Activated naive CD8-positive, alpha-beta T cell (primary cell): ENCODE measurements at regions not wholly inside any gene's neighbourhood (a gene's known extent, or its start where the extent isn't known, plus 50 kb on each side); places are given as distances from the start of the nearest gene placed in this dataset.

ENCODE experiments used
- H3K27ac Mint-ChIP-seq: one replicate; pipeline ENCODE4 v1.8.0; 2021; ENCODE audit warnings: mixed read lengths
- H3K27me3 Mint-ChIP-seq: one replicate; pipeline ENCODE4 v1.8.0; 2021; ENCODE audit warnings: mixed read lengths
- H3K36me3 Mint-ChIP-seq: one replicate; pipeline ENCODE4 v1.8.0; 2021; ENCODE audit warnings: mixed read lengths
- H3K4me1 Mint-ChIP-seq: one replicate; pipeline ENCODE4 v1.8.0; 2021; ENCODE audit warnings: low read depth, mixed read lengths
- H3K4me3 Mint-ChIP-seq: one replicate; pipeline ENCODE4 v1.8.0; 2021; ENCODE audit warnings: mild to moderate bottlenecking, mixed read lengths
- H3K9me3 Mint-ChIP-seq: one replicate; pipeline ENCODE4 v1.8.0; 2021; ENCODE audit warnings: low read depth, mixed read lengths

DNA sequence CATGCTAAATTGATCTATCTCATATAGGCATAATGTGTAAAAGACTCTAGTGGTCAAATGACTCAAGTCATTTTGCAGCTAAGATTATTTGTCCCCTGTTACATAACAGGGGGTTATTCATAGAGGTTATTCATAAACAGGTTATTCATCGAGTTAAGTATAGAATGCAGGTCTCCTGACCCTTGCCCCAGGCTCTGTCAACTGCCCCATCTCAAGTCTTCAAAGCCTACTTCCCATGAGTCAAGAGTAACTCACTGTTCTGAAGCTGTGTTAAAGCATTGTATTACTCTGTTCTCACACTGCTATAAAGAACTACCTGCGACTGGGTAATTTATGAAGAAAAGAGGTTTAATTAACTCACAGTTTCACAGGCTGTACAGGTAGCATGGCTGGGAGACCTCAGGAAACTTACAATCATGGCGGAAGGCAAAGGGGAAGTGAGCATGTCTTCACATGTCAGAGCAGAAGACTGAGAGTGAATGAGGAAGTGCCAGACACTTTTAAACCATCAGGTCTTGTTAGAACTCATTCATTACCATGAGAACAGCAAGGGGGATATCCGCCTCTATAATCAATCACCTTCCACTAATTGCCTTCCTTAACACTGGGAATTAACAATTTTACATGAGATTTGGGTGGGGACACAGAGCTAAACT, 226.2 kb upstream of the BLID start:
- Mint-ChIP-seq H3K4me3 (no peak overlapping the region), H3K9me3 (no peaks in the 10 kb centered on the region), H3K27me3 (peaks cover 4% of the 10 kb centered on the region), H3K36me3 (no peaks in the 10 kb centered on the region), H3K4me1 (no peaks in the 10 kb centered on the region), H3K27ac (no peak overlapping the region)

DNA sequence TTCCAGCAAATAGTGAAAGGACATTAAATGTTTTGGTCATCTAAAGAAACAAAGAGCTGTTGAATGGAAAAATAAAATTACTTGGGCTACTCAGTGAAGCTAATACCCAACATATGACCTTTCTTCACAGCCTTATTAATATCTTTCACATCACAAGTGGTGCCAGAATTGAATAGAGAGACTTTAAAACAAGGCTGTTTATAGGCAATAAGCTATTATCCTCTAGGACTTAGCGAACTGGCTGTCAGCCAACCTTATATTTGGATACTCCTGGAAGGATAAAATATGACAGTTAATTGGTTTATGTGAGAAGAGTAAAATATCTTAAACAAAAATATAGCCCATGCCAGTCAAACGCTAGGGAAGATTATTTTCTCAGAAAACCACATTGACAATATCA, 225.5 kb upstream of the BLID start:
- Mint-ChIP-seq H3K9me3 (no peaks in the 10 kb centered on the region), H3K27me3 (peaks cover 6% of the 10 kb centered on the region), H3K27ac (no peak overlapping the region), H3K36me3 (no peaks in the 10 kb centered on the region), H3K4me1 (no peaks in the 10 kb centered on the region), H3K4me3 (no peak overlapping the region)

DNA sequence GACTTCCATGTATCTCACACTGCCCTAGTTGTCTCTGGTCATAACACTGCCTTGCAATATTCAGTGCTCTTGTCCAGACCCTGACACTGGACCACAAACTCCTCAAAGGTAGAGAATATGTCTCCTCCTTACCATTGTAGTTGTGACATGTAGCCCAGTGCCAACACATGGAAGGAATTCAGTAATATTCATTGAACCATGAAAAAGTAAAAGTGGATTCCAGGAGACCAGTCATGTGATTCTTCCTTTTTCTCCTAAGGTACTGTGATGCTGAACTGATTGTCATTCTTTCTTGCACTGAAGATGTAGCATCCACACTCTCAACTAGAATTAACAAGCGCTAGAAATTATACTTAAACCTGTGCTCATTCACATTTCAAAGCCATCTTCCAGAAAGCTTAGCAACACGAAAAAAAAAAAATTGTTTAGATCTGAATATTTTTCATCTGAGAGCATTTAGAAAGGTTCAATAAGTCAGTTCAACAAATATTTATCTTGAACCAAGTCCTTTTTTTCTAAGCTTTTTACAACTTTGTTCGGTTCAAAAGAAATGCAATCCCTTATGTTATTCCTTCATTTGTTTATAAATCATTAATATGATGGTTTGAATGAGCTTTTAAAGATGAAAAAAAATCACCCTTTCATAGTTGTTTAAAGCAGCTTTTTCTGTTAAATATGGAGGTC, 224.7 kb upstream of the BLID start:
- H3K27ac Mint-ChIP-seq, result no peak overlapping the region
- H3K27me3 Mint-ChIP-seq, result peaks cover 6% of the 10 kb centered on the region
- H3K36me3 Mint-ChIP-seq, result no peaks in the 10 kb centered on the region
- no peak overlapping the region for H3K4me3 Mint-ChIP-seq
- H3K9me3 Mint-ChIP-seq, result no peaks in the 10 kb centered on the region
- H3K4me1 Mint-ChIP-seq, result no peaks in the 10 kb centered on the region

DNA sequence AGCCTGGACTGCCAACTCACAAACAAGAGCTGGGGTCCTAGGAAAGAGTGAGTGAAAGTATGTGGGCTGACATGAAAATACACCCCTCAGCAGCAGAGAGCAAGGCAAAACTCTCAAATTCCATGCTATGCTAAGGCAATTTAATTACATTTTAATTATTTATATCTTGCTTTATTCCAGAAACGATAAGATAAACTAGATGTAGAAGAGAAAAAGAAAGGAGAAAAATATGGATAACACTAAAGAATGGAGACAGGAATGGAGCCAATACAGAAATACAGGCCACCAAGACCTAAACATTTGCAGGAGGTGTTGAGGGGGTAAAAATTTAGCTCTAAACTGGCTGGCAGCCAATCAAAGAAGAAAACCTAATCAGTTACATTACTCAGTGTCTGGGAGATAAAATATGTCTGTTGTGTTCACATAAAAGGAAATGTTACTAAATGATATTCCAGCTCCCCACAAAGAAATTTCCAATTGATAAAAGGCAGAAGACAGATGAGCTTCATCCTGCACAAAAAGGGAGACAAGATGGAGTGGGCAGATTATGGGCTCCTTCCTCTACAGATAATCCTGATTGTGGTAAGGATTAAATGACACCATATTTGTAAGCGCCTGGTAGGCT, 223.5 kb upstream of the BLID start:
- no peaks in the 10 kb centered on the region for H3K9me3 Mint-ChIP-seq
- no peak overlapping the region for H3K4me3 Mint-ChIP-seq
- no peaks in the 10 kb centered on the region for H3K4me1 Mint-ChIP-seq
- H3K27ac Mint-ChIP-seq, result no peak overlapping the region
- H3K27me3 Mint-ChIP-seq, result peaks cover 4% of the 10 kb centered on the region
- no peaks in the 10 kb centered on the region for H3K36me3 Mint-ChIP-seq

DNA sequence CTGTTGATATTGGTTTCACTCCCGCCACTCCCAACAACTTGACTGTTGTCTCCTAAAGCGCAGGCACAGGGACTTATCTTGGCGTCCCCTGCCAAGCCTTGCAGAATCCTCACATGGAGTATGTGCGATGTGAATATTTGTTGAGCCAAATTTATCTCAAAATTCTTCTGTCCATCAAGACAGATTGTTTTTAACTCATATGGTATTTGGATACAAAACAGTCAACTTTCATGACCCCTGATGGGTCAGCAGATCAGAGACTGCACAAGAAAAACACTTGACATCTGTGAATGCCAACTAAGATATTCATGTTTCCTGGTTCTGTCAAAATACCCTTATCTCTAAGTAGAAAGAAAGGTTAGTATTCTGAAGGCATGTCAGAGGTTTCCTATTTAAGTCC, 221.7 kb upstream of the BLID start:
- no peaks in the 10 kb centered on the region for H3K36me3 Mint-ChIP-seq

DNA sequence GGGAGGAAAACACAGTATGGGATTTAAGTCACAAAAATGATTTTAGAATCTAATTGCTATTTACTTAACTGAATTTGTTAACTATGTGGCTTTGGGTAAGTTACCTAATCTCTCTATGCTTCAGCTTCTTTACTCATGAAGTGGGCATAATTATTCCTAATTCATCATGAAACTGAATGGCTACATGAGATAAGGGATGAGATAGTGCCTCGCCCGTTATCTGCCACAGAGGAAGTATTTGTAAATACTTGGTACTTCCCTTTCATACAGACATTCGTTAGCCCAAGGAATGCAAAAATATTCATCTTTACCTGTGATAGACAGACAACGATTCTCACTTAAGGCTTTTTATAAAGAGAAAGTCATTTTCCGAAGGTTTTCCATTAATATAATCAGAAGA, 221.2 kb upstream of the BLID start:
- Mint-ChIP-seq H3K4me3 (no peak overlapping the region), H3K36me3 (no peaks in the 10 kb centered on the region), H3K9me3 (no peaks in the 10 kb centered on the region), H3K27me3 (peaks cover 13% of the 10 kb centered on the region), H3K4me1 (no peaks in the 10 kb centered on the region), H3K27ac (no peak overlapping the region)

More for the DNA sequence above, 221.7 kb upstream of the BLID start:
- H3K27me3 Mint-ChIP-seq, result peaks cover 11% of the 10 kb centered on the region
- H3K4me1 Mint-ChIP-seq, result no peaks in the 10 kb centered on the region
- H3K4me3 Mint-ChIP-seq, result no peak overlapping the region
- no peak overlapping the region for H3K27ac Mint-ChIP-seq
- no peaks in the 10 kb centered on the region for H3K9me3 Mint-ChIP-seq

DNA sequence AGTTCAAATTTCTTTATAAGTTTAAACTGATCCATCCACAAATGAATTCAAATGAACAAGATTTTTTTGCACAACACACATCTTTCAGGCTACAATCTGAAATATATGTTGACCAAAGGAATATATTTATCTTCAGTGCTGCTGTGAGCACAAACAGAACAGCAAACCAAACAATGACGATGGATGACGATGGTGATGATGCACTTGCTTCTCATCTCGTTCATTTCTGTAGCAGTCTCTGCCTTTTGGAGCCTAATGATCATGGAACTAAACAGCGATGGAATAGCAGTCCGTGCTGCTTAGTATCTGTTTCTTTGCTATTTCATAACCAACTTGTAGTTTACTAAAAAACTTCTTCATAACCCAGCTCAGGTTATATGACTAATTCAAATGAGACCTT, 220.7 kb upstream of the BLID start:
- no peak overlapping the region for H3K27ac Mint-ChIP-seq
- peaks cover 14% of the 10 kb centered on the region for H3K27me3 Mint-ChIP-seq
- H3K4me3 Mint-ChIP-seq, result no peak overlapping the region
- no peaks in the 10 kb centered on the region for H3K4me1 Mint-ChIP-seq
- no peaks in the 10 kb centered on the region for H3K9me3 Mint-ChIP-seq
- H3K36me3 Mint-ChIP-seq, result no peaks in the 10 kb centered on the region

DNA sequence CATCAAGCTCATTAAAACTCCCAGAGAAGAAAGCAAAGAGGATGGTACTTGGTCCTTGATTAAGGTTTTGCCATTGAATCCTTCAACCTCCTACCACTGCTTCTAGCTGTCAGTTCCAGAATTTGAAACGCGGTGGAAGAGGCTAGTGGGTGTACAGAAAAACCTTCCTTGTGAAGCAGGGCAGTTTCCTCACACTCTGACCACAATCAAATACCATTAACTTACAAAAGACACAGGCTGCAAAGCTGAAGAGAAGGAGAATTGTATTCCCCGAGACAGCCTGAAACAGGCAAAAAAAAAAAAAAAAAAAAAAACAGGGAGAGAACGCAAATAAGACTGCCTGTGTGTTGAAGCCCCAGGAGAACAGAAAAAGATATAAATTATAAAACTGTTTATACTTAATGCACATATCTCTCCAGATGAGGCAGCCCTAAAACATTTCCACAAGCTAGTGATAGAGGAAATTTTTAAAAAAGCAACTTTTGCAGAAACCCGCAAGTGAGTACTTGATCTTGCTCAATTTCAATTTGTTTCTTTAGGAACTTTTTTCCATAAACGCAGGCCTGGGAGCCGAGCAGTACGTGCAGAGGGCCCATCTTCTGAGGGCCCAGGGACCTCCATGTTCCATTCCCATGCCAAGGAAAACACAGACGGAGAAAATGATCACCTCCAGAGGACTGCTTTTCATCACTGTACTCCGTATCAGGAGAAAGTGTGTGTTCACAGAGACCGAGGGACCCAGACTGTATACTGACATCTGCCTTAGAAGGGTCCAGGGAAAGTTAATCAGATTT, 218.7 kb upstream of the BLID start:
- Mint-ChIP-seq H3K4me1 (no peaks in the 10 kb centered on the region), H3K27me3 (peaks cover 14% of the 10 kb centered on the region), H3K27ac (no peak overlapping the region), H3K36me3 (no peaks in the 10 kb centered on the region), H3K9me3 (no peaks in the 10 kb centered on the region), H3K4me3 (no peak overlapping the region)

DNA sequence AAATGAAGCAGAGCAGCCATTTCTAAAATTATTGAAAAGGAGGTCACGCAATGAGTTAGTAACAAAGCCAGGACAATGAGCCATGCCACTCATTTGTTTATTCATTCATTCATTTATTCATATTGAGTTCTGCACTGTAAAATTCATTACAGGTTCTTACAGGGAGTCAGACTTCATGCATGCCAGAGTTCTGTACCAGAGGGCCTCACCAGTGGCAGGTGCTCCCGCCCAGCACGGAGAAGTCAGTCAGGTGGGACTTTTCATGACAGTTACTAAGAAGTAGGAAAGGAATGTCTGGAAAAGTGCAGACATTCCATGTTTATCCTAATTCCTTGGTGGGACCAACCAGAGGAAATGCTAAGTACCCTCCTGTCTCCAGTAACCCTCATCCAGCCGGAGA, 217.5 kb upstream of the BLID start:
- H3K4me3 Mint-ChIP-seq, result no peak overlapping the region
- peaks cover 14% of the 10 kb centered on the region for H3K27me3 Mint-ChIP-seq
- no peaks in the 10 kb centered on the region for H3K4me1 Mint-ChIP-seq
- H3K27ac Mint-ChIP-seq, result no peak overlapping the region
- no peaks in the 10 kb centered on the region for H3K9me3 Mint-ChIP-seq
- H3K36me3 Mint-ChIP-seq, result no peaks in the 10 kb centered on the region

DNA sequence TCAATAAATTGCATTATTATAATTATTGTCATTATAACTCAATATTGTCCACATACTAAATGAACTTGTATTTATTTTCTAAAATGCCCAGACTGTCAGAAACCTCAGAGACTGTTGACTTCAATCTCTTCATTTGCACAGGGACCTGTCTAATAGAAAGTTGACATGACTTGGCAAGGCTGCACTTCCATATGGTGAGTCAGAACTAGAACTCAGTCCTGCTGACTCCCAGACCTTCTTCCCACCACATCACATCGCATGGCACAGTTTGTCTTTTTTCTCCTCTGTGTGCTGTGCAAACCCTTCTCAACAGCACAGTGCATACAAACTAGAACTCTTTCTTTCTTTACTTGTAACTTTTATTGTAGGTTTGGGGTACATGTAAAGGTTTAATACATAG, 215.1 kb upstream of the BLID start:
- Mint-ChIP-seq H3K27me3 (peaks cover 10% of the 10 kb centered on the region), H3K4me1 (no peaks in the 10 kb centered on the region), H3K36me3 (no peaks in the 10 kb centered on the region), H3K9me3 (no peaks in the 10 kb centered on the region), H3K4me3 (no peak overlapping the region), H3K27ac (no peak overlapping the region)

DNA sequence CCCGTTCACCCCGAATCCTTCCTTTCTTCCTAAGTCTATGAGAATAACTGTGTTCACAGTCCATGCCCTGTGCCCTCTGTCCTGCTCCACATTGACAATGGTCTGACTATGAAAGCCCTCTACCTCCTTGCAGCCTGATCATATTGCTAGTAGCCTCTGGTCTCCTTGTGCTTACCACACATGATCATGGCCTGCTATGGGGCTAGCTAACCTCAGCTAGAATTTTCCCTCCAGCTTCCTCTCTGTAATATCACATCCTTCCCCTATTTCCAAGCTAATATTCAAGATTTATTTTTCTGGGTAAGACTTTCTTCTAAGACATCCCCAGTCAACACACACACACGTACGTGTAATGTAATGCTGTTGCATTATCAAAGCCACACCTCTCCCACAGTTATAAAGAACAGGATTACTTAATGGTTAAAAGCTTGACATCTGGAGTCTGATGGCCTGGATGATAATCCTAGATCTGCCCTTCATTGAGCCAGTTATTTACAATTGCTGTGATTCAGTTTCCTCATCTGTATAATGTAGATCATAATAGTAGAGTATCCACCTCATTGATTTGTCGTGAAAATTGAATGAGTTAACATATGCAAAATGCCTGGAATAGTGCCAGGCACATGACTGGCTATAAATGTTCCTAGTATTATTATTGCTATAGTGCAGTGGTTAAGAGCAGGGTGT, 214.4 kb upstream of the BLID start:
- Mint-ChIP-seq H3K4me3 (no peak overlapping the region), H3K4me1 (no peaks in the 10 kb centered on the region), H3K36me3 (no peaks in the 10 kb centered on the region), H3K27me3 (peaks cover 10% of the 10 kb centered on the region), H3K27ac (no peak overlapping the region), H3K9me3 (no peaks in the 10 kb centered on the region)

DNA sequence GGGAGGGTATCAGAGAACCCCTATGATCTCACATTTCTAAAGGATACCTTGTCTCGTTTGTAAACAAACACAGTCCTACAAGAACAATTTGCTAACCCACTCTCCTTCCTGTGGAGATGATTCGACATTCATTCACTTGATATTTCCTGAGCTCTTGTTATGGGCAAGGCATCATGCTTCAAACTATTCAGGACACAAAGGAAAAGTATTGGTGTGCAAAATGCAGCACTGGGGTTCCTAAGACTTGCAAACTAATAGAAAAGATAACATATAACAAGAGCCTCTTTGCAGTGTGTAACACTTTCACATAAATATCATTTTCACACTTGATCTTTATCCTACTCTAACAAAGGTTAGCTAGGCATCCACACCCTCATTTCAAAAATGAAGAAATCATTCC, 211.5 kb upstream of the BLID start:
- no peak overlapping the region for H3K27ac Mint-ChIP-seq
- H3K4me1 Mint-ChIP-seq, result no peaks in the 10 kb centered on the region
- no peaks in the 10 kb centered on the region for H3K9me3 Mint-ChIP-seq
- H3K4me3 Mint-ChIP-seq, result no peak overlapping the region
- H3K36me3 Mint-ChIP-seq, result no peaks in the 10 kb centered on the region
- peaks cover 3% of the 10 kb centered on the region for H3K27me3 Mint-ChIP-seq

DNA sequence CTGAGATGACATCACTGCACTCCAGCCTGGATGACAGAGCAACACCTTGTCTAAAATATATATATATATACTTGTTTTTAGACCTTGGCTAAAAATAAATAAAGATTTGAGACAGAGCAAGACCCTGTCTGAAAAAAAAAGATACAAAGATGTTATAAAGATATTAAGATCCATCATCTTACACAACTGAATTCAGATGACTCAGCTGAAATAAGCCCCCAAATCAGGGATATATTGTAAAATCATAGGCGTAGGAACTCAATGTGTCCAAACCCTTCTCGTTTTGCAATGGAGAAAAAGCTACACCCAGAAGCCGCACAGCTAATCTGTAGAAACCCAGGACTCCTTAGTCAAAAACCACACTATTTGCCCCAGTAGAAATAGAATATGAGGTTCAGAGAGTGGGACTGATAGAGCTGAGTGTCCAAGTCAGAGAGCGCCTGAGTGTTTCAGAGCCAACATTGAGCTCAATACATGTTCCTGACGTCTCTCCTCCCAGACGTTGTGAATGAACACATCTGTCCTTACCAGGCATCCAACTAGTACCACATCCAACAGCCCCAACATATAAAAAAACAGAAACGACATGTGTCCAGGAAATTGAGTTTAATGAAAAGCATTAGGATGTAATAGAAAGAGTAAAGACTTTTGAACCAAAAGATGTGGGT, 207.9 kb upstream of the BLID start:
- no peaks in the 10 kb centered on the region for H3K9me3 Mint-ChIP-seq
- H3K27ac Mint-ChIP-seq, result no peak overlapping the region
- H3K36me3 Mint-ChIP-seq, result no peaks in the 10 kb centered on the region
- H3K4me1 Mint-ChIP-seq, result no peaks in the 10 kb centered on the region
- no peak overlapping the region for H3K4me3 Mint-ChIP-seq
- peaks cover 1% of the 10 kb centered on the region for H3K27me3 Mint-ChIP-seq

DNA sequence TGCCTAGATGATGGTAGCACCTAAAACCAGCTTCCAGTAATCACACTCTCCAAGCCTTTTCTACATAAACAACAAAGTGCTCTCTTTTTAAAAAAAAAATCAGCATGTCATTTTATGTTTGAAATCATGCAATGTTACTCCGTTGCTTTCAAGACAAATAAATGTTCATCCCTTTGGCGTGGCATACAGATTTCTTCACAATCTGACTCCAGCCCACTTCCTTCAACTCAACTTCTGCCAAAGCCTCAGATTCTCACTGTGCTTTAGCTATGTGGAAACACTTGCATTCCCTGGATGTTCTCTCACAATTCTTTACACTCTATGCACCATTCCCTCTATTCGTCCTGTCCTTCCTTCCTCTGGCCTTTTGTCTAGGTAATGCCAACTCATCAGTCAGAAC, 206.3 kb upstream of the BLID start:
- Mint-ChIP-seq H3K27me3 (peaks cover 1% of the 10 kb centered on the region), H3K36me3 (no peaks in the 10 kb centered on the region), H3K4me3 (no peak overlapping the region), H3K27ac (no peak overlapping the region), H3K9me3 (no peaks in the 10 kb centered on the region), H3K4me1 (no peaks in the 10 kb centered on the region)
